Progenitor cell of endocrine pancreas (in vitro differentiated cells): ENCODE measurements at regions not wholly inside any gene's neighbourhood (a gene's known extent, or its start where the extent isn't known, plus 50 kb on each side); places are given as distances from the start of the nearest gene placed in this dataset.

ENCODE experiments used
- DNase-seq: peaks from one replicate; pipeline ENCODE4 v3.0.0; 2021; ENCODE audit warnings: low spot score; ENCODE audit not compliant: unreplicated experiment
- H3K27ac Mint-ChIP-seq: 2 replicates; pipeline ENCODE4 v1.8.0; 2021; ENCODE audit warnings: mild to moderate bottlenecking, moderate library complexity, mixed read lengths
- H3K27me3 Mint-ChIP-seq: 2 replicates; pipeline ENCODE4 v1.8.0; 2021; ENCODE audit warnings: mixed read lengths
- H3K36me3 Mint-ChIP-seq: 2 replicates; pipeline ENCODE4 v1.8.0; 2022; ENCODE audit warnings: mixed read lengths; ENCODE audit not compliant: insufficient read depth
- H3K4me1 Mint-ChIP-seq: 2 replicates; pipeline ENCODE4 v1.8.0; 2021; ENCODE audit warnings: low read depth, mixed read lengths
- H3K4me3 Mint-ChIP-seq: 2 replicates; pipeline ENCODE4 v1.8.0; 2021; ENCODE audit warnings: low read depth, mild to moderate bottlenecking, moderate library complexity, mixed read lengths
- H3K9me3 Mint-ChIP-seq: 2 replicates; pipeline ENCODE4 v1.8.0; 2021; ENCODE audit warnings: low read depth, mixed read lengths
- TF ChIP-seq, protein P1 (sequence below): fragments of 200-600 bp; sonication (generic); IDR thresholded peaks from one replicate; pipeline ENCODE4 v1.5.0; 2021; ENCODE audit warnings: antibody characterized with exemption, mild to moderate bottlenecking; ENCODE audit not compliant: unreplicated experiment

DNA sequence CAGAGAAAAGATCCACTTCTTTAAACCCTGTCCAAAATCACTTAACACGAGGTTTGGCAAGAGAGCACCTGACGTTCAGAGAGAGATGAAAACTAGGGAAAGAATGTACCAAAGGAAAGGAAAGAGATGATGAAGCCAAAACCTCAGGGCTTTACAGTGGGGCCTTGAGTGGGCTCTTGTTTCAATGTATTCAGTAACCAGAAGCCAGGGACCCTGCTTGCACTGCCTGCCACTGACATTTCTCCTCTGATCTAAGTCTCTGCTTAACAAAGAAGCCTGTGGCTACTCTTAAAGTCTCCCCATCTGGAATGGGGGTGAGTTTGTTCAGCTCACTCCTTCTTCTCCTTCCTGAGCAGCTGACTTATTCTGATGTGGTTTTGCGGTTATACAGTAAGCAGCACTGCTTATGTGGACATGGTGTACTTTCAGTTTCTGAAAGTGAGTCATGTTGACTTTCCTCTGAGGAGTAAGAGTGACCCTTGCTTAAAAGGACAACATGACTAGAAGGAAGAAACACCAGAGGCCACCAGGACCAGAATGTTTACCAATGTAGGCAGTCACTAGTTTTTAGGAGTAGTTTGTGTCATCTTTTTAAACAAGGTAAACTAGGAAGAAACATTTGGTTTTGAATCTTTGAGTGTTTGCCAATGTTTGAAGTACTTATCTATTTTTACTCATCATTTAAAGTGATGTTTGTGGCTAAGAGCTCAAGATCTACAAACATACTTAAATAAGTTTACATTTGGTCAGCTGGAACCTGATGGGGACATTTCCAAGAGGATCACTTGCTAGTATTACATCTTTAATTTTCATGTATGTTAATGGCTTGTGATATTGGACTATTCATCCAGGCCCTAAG, 87.4 kb downstream of the FASLG start:
- TF ChIP-seq, protein P1, sequence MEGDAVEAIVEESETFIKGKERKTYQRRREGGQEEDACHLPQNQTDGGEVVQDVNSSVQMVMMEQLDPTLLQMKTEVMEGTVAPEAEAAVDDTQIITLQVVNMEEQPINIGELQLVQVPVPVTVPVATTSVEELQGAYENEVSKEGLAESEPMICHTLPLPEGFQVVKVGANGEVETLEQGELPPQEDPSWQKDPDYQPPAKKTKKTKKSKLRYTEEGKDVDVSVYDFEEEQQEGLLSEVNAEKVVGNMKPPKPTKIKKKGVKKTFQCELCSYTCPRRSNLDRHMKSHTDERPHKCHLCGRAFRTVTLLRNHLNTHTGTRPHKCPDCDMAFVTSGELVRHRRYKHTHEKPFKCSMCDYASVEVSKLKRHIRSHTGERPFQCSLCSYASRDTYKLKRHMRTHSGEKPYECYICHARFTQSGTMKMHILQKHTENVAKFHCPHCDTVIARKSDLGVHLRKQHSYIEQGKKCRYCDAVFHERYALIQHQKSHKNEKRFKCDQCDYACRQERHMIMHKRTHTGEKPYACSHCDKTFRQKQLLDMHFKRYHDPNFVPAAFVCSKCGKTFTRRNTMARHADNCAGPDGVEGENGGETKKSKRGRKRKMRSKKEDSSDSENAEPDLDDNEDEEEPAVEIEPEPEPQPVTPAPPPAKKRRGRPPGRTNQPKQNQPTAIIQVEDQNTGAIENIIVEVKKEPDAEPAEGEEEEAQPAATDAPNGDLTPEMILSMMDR = no peak
- no peak for DNase-seq
- Mint-ChIP-seq H3K4me3 (no peak overlapping the region), H3K36me3 (no peaks in the 10 kb centered on the region), H3K27me3 (no peaks in the 10 kb centered on the region), H3K4me1 (no peaks in the 10 kb centered on the region), H3K27ac (no peak overlapping the region), H3K9me3 (no peaks in the 10 kb centered on the region)

- Mint-ChIP-seq H3K9me3 (no peaks in the 10 kb centered on the region), H3K4me3 (no peak overlapping the region), H3K27me3 (no peaks in the 10 kb centered on the region), H3K27ac (no peak overlapping the region), H3K36me3 (no peaks in the 10 kb centered on the region), H3K4me1 (no peaks in the 10 kb centered on the region)
- TF ChIP-seq, protein P1 = no peak
- DNase-seq = no peak
Measured at GRCh38 chr1:172748201-172748600, 89.3 kb downstream of the FASLG start.

DNA sequence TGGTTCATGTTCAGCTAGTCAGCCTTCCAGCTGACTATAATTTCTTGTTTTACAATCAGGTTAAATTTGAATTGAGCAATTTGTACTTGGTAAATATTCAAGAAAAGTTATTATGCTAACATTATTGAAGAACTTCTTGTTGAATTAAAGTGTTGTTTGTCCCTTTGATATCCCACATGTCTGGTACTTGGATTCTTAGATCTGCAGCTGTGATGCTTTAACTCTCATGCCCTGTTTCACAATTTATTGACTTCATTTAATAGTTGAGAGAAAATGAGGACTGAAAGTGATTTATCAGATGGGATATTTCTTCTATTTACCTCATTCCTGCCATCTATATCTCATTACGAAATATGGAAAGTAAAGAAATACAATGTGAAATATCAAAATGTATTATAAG, 92.8 kb downstream of the FASLG start:
- Mint-ChIP-seq H3K4me3 (no peak overlapping the region), H3K4me1 (no peaks in the 10 kb centered on the region), H3K36me3 (no peaks in the 10 kb centered on the region), H3K27me3 (no peaks in the 10 kb centered on the region), H3K9me3 (no peaks in the 10 kb centered on the region), H3K27ac (no peak overlapping the region)
- no peak for DNase-seq
- TF ChIP-seq, protein P1 = no peak

DNA sequence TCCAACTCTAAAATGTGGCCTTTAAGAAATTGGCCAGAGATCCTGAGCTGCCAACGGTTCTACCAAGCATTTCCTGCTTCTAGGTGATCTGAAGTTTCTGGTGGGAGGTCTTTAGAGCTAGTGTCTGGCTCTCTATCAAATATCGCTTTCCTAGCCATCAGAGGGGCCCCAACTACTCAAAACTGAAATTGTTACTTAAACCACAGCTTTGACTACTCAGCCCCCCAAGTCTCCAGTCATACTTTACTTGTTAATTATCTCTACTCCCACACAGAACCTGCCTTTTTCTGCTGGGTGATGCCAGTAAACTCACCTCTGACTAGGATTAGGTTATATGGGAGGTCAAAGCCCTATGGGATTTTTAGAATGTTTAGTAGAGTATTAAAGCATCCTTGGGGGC, 95.1 kb downstream of the FASLG start:
- TF ChIP-seq, protein P1 = no peak
- no peak overlapping the region for H3K27ac Mint-ChIP-seq
- no peaks in the 10 kb centered on the region for H3K4me1 Mint-ChIP-seq
- no peaks in the 10 kb centered on the region for H3K9me3 Mint-ChIP-seq
- H3K27me3 Mint-ChIP-seq = no peaks in the 10 kb centered on the region
- H3K4me3 Mint-ChIP-seq = no peak overlapping the region
- no peak for DNase-seq
- H3K36me3 Mint-ChIP-seq = no peaks in the 10 kb centered on the region

DNA sequence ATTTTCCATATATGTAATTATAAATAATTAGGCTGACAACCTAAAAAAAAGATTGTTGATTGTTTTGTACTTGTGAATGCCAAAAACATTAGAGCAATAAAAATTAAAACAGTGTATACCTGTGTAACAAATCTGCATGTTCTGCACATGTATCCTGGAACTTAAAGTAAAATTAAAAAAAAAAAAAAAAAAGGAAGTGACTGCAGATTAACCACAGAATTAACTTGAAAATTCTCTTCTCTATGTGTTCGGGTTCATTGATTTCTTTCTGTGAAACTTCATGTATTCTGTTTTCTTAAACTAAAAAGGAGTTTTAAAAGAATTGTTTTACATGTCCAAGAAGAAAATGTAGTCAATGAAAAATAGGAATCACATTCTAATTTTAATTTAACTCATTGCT, 95.7 kb downstream of the FASLG start:
- no peaks in the 10 kb centered on the region for H3K36me3 Mint-ChIP-seq
- H3K4me1 Mint-ChIP-seq = no peaks in the 10 kb centered on the region

More for the DNA sequence above, 95.7 kb downstream of the FASLG start:
- no peak for DNase-seq
- H3K27me3 Mint-ChIP-seq = no peaks in the 10 kb centered on the region
- H3K9me3 Mint-ChIP-seq = no peaks in the 10 kb centered on the region
- H3K4me3 Mint-ChIP-seq = no peak overlapping the region
- TF ChIP-seq, protein P1 = no peak
- H3K27ac Mint-ChIP-seq = no peak overlapping the region
